ENCODE measurements at regions not wholly inside any gene's neighbourhood (a gene's known extent, or its start where the extent isn't known, plus 50 kb on each side); places are given as distances from the start of the nearest gene placed in this dataset.

- H3K27ac Mint-ChIP-seq: no peak overlapping the region
- intact Hi-C loops (cut with micrococcal nuclease): no loop called here
- no peak overlapping the region for H3K4me3 Mint-ChIP-seq
- peaks cover 31% of the 10 kb centered on the region for H3K9me3 Mint-ChIP-seq
- DNase-seq (ENCODE audit: low spot score): no peak
- H3K27me3 Mint-ChIP-seq (ENCODE audit: insufficient read depth): no peaks in the 10 kb centered on the region
- no peaks in the 10 kb centered on the region for H3K4me1 Mint-ChIP-seq (ENCODE audit: low read depth)
- H3K36me3 Mint-ChIP-seq (ENCODE audit: low read depth): no peaks in the 10 kb centered on the region
Observed at GRCh38 chr16:64892835-64893785, 228.8 kb downstream of the CDH11 start.

- intact Hi-C loops (cut with micrococcal nuclease): no loop called here
- Mint-ChIP-seq H3K4me1 (ENCODE audit: low read depth) (no peaks in the 10 kb centered on the region), H3K9me3 (peaks cover 24% of the 10 kb centered on the region), H3K27me3 (ENCODE audit: insufficient read depth) (no peaks in the 10 kb centered on the region), H3K27ac (no peak overlapping the region), H3K36me3 (ENCODE audit: low read depth) (no peaks in the 10 kb centered on the region), H3K4me3 (no peak overlapping the region)
- no peak for DNase-seq (ENCODE audit: low spot score)
Observed at GRCh38 chr16:64889446-64889845, 232.4 kb downstream of the CDH11 start.

- intact Hi-C loops (cut with micrococcal nuclease): no loop called here
- no peak overlapping the region for H3K4me3 Mint-ChIP-seq
- peaks cover 23% of the 10 kb centered on the region for H3K9me3 Mint-ChIP-seq
Observed at GRCh38 chr16:64887651-64888050, 234.2 kb downstream of the CDH11 start.

GRCh38 chr16:64882078-64882784 is 239.6 kb downstream of the CDH11 start:
- Mint-ChIP-seq H3K27me3 (ENCODE audit: insufficient read depth) (no peaks in the 10 kb centered on the region), H3K4me1 (ENCODE audit: low read depth) (no peaks in the 10 kb centered on the region), H3K27ac (no peak overlapping the region), H3K36me3 (ENCODE audit: low read depth) (no peaks in the 10 kb centered on the region), H3K4me3 (no peak overlapping the region), H3K9me3 (peaks cover 32% of the 10 kb centered on the region)
- intact Hi-C loops (cut with micrococcal nuclease): no loop called here
- no peak for DNase-seq (ENCODE audit: low spot score)

More at GRCh38 chr16:64887651-64888050, 234.2 kb downstream of the CDH11 start:
- Mint-ChIP-seq H3K36me3 (ENCODE audit: low read depth) (no peaks in the 10 kb centered on the region), H3K27me3 (ENCODE audit: insufficient read depth) (no peaks in the 10 kb centered on the region), H3K4me1 (ENCODE audit: low read depth) (no peaks in the 10 kb centered on the region), H3K27ac (no peak overlapping the region)
- DNase-seq (ENCODE audit: low spot score): no peak

- no peak for DNase-seq (ENCODE audit: low spot score)
- intact Hi-C loops (cut with micrococcal nuclease): no loop called here
- Mint-ChIP-seq H3K27me3 (ENCODE audit: insufficient read depth) (no peaks in the 10 kb centered on the region), H3K36me3 (ENCODE audit: low read depth) (no peaks in the 10 kb centered on the region), H3K9me3 (peaks cover 26% of the 10 kb centered on the region), H3K27ac (no peak overlapping the region), H3K4me3 (no peak overlapping the region), H3K4me1 (ENCODE audit: low read depth) (no peaks in the 10 kb centered on the region)
Observed at GRCh38 chr16:64880994-64881393, 240.9 kb downstream of the CDH11 start.

GRCh38 chr16:64880006-64880405 is 241.9 kb downstream of the CDH11 start:
- H3K4me1 Mint-ChIP-seq (ENCODE audit: low read depth): no peaks in the 10 kb centered on the region
- H3K4me3 Mint-ChIP-seq: no peak overlapping the region
- H3K36me3 Mint-ChIP-seq (ENCODE audit: low read depth): no peaks in the 10 kb centered on the region
- no peak overlapping the region for H3K27ac Mint-ChIP-seq
- no peak for DNase-seq (ENCODE audit: low spot score)
- intact Hi-C loops (cut with micrococcal nuclease): no loop called here
- no peaks in the 10 kb centered on the region for H3K27me3 Mint-ChIP-seq (ENCODE audit: insufficient read depth)
- peaks cover 26% of the 10 kb centered on the region for H3K9me3 Mint-ChIP-seq

GRCh38 chr16:64878940-64879339 is 242.9 kb downstream of the CDH11 start:
- intact Hi-C loops (cut with micrococcal nuclease): no loop called here
- H3K9me3 Mint-ChIP-seq: peaks cover 19% of the 10 kb centered on the region
- no peak overlapping the region for H3K27ac Mint-ChIP-seq
- DNase-seq (ENCODE audit: low spot score): no peak
- H3K27me3 Mint-ChIP-seq (ENCODE audit: insufficient read depth): no peaks in the 10 kb centered on the region
- H3K36me3 Mint-ChIP-seq (ENCODE audit: low read depth): no peaks in the 10 kb centered on the region
- H3K4me1 Mint-ChIP-seq (ENCODE audit: low read depth): no peaks in the 10 kb centered on the region
- no peak overlapping the region for H3K4me3 Mint-ChIP-seq

GRCh38 chr16:64872101-64872500 is 249.8 kb downstream of the CDH11 start:
- no peaks in the 10 kb centered on the region for H3K27me3 Mint-ChIP-seq (ENCODE audit: insufficient read depth)
- intact Hi-C loops (cut with micrococcal nuclease): no loop called here
- H3K27ac Mint-ChIP-seq: no peak overlapping the region

GRCh38 chr16:64870859-64871258 is 251.0 kb downstream of the CDH11 start:
- H3K4me1 Mint-ChIP-seq (ENCODE audit: low read depth): no peaks in the 10 kb centered on the region
- no peaks in the 10 kb centered on the region for H3K27me3 Mint-ChIP-seq (ENCODE audit: insufficient read depth)

More at GRCh38 chr16:64872101-64872500, 249.8 kb downstream of the CDH11 start:
- Mint-ChIP-seq H3K36me3 (ENCODE audit: low read depth) (no peaks in the 10 kb centered on the region), H3K4me1 (ENCODE audit: low read depth) (no peaks in the 10 kb centered on the region), H3K4me3 (no peak overlapping the region), H3K9me3 (peaks cover 15% of the 10 kb centered on the region)
- no peak for DNase-seq (ENCODE audit: low spot score)

GRCh38 chr16:64869781-64870180 is 252.1 kb downstream of the CDH11 start:
- H3K36me3 Mint-ChIP-seq (ENCODE audit: low read depth): no peaks in the 10 kb centered on the region
- H3K4me3 Mint-ChIP-seq: no peak overlapping the region
- H3K27me3 Mint-ChIP-seq (ENCODE audit: insufficient read depth): no peaks in the 10 kb centered on the region
- no peaks in the 10 kb centered on the region for H3K4me1 Mint-ChIP-seq (ENCODE audit: low read depth)
- no peak for DNase-seq (ENCODE audit: low spot score)
- intact Hi-C loops (cut with micrococcal nuclease): no loop called here
- peaks cover 13% of the 10 kb centered on the region for H3K9me3 Mint-ChIP-seq
- no peak overlapping the region for H3K27ac Mint-ChIP-seq

More at GRCh38 chr16:64870859-64871258, 251.0 kb downstream of the CDH11 start:
- DNase-seq (ENCODE audit: low spot score): no peak
- H3K9me3 Mint-ChIP-seq: peaks cover 13% of the 10 kb centered on the region
- H3K27ac Mint-ChIP-seq: no peak overlapping the region
- intact Hi-C loops (cut with micrococcal nuclease): no loop called here
- no peaks in the 10 kb centered on the region for H3K36me3 Mint-ChIP-seq (ENCODE audit: low read depth)
- no peak overlapping the region for H3K4me3 Mint-ChIP-seq

GRCh38 chr16:64866021-64866420 is 255.8 kb downstream of the CDH11 start:
- intact Hi-C loops (cut with micrococcal nuclease): no loop called here

GRCh38 chr16:64865069-64865696 is 256.7 kb downstream of the CDH11 start:
- Mint-ChIP-seq H3K4me3 (no peak overlapping the region), H3K27me3 (ENCODE audit: insufficient read depth) (no peaks in the 10 kb centered on the region), H3K9me3 (peaks cover 9% of the 10 kb centered on the region), H3K36me3 (ENCODE audit: low read depth) (no peaks in the 10 kb centered on the region), H3K27ac (no peak overlapping the region), H3K4me1 (ENCODE audit: low read depth) (no peaks in the 10 kb centered on the region)
- no peak for DNase-seq (ENCODE audit: low spot score)
- intact Hi-C loops (cut with micrococcal nuclease): no loop called here

More at GRCh38 chr16:64866021-64866420, 255.8 kb downstream of the CDH11 start:
- Mint-ChIP-seq H3K4me1 (ENCODE audit: low read depth) (no peaks in the 10 kb centered on the region), H3K9me3 (peaks cover 12% of the 10 kb centered on the region), H3K27me3 (ENCODE audit: insufficient read depth) (no peaks in the 10 kb centered on the region), H3K27ac (no peak overlapping the region), H3K4me3 (no peak overlapping the region), H3K36me3 (ENCODE audit: low read depth) (no peaks in the 10 kb centered on the region)
- DNase-seq (ENCODE audit: low spot score): no peak
